Effector memory CD8-positive, alpha-beta T cell (primary cell): ENCODE measurements at regions not wholly inside any gene's neighbourhood (a gene's known extent, or its start where the extent isn't known, plus 50 kb on each side); places are given as distances from the start of the nearest gene placed in this dataset.

ENCODE experiments used
- ATAC-seq: fragments of 150-1000 bp; cut with Tn5 transposase; replicated peaks from 2 replicates; pipeline ENCODE4 v1.10.0; 2021; ENCODE audit warnings: mild to moderate bottlenecking, moderate library complexity
- DNase-seq, 3 experiments: peaks; one replicate each; pipeline ENCODE4 v3.0.0; 2021
- H3K27ac Mint-ChIP-seq, 2 donors: one replicate each; pipeline ENCODE4 v1.8.0; 2022; ENCODE audit warnings: mild to moderate bottlenecking in 2 of 2, mixed read lengths in 2 of 2, moderate library complexity in 2 of 2
- H3K27me3 Mint-ChIP-seq, 2 donors: one replicate each; pipeline ENCODE4 v1.8.0; 2022; ENCODE audit warnings: mixed read lengths in 2 of 2
- H3K36me3 Mint-ChIP-seq: one replicate; pipeline ENCODE4 v1.8.0; 2022; ENCODE audit warnings: mild to moderate bottlenecking, moderate library complexity, mixed read lengths; ENCODE audit not compliant: insufficient read depth
- H3K4me1 Mint-ChIP-seq, 2 donors: one replicate each; pipeline ENCODE4 v1.8.0; 2022; ENCODE audit warnings: low read depth in 2 of 2, mixed read lengths in 2 of 2
- H3K4me3 Mint-ChIP-seq, 2 donors: one replicate each; pipeline ENCODE4 v1.8.0; 2022; ENCODE audit warnings: mild to moderate bottlenecking in 2 of 2, mixed read lengths in 2 of 2, moderate library complexity in 2 of 2
- H3K9me3 Mint-ChIP-seq, 2 donors: one replicate each; pipeline ENCODE4 v1.8.0; 2022; ENCODE audit warnings: mixed read lengths in 2 of 2

DNA sequence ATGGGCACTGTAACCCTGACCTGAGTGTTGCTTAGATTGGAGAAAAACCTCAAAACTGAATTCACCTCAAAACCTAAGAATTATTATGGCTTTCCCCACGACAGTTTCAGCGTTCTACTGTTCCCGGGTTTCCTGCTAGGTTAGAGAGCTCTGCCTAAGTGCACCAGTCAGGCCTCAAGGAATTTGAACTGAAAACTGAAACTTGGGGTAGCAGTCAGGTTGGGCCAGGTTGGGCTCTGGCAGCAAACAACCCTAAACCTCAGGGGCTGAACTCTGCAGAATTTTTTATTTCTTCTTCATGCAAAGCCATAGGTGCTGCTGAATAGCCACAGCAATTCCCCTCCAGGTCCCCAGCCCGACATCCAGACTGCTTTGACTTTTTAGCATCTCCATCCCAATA, 437.0 kb upstream of the PROX1 start:
- DNase-seq (no peak), ATAC-seq (no peak)
- Mint-ChIP-seq H3K9me3 (peaks cover 0 to 2% of the 10 kb centered on the region in 2 donors), H3K4me1 (no peaks in the 10 kb centered on the region), H3K4me3 (no peak overlapping the region), H3K27ac (no peak overlapping the region), H3K27me3 (no peaks in the 10 kb centered on the region), H3K36me3 (peaks cover 4% of the 10 kb centered on the region)

DNA sequence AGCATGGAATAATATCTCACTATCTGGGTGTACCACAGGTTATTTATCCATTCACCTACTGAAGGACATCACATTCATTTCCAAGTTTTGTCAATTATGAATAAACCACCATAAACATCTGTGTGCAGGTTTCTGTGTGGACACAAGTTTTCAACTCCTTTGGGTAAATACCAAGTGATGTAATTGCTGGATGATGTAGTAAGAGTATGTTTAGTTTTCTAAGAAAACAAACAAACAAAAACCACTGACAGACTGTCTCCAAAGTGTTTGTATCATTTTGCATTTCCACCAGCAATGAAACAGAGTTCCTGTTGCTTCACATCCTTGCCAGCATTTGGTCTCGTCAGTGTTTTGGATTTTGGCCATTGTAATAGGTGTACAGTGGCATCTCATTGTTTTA, 435.7 kb upstream of the PROX1 start:
- no peak for ATAC-seq
- no peaks in the 10 kb centered on the region for H3K4me1 Mint-ChIP-seq
- H3K27me3 Mint-ChIP-seq: no peaks in the 10 kb centered on the region
- H3K27ac Mint-ChIP-seq: no peak overlapping the region
- H3K9me3 Mint-ChIP-seq: peaks cover 0 to 2% of the 10 kb centered on the region in 2 donors
- H3K36me3 Mint-ChIP-seq: peaks cover 4% of the 10 kb centered on the region
- DNase-seq: no peak
- no peak overlapping the region for H3K4me3 Mint-ChIP-seq

DNA sequence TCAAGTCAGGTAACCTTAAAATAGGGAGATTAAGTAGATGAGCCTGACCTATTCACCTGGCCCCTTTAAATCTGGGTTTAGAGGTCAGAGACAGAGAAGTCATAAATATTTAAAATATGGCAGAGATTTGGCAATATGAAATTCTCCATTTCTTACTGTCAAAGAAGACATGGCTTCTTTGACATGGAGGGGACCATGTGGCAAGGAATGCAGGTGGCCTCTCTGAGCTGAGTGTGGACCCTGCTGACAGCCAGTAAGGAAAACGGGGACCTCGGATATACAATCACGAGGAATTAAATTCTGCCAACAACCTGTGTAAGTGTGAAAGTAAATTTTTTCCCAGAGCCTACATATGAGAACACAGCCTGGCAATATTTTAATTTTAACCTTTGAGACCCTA, 427.5 kb upstream of the PROX1 start:
- H3K9me3 Mint-ChIP-seq: no peaks in the 10 kb centered on the region
- no peak overlapping the region for H3K4me3 Mint-ChIP-seq
- ATAC-seq (no peak), DNase-seq (no peak)
- no peaks in the 10 kb centered on the region for H3K36me3 Mint-ChIP-seq
- no peaks in the 10 kb centered on the region for H3K27me3 Mint-ChIP-seq
- no peaks in the 10 kb centered on the region for H3K4me1 Mint-ChIP-seq
- H3K27ac Mint-ChIP-seq: no peak overlapping the region

DNA sequence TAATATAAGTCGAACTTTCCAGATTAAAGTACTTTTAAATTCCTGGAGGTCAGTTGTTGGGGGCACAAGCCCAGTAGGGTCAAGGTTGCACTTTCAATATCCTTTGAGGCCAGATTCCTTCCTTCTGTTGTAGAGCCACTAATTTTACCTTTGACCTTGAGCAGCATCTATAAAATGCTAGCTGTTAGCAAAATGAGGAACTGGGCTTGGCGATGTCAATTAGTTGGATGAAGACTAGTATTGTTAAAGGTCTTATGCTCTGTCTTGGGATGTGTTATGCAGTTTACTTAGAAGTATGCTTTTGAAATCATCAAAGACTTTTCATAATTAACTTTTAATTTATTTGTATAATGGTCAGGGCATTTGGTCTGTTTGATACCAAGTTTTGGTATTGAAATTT, 425.9 kb upstream of the PROX1 start:
- H3K27me3 Mint-ChIP-seq: no peaks in the 10 kb centered on the region
- H3K9me3 Mint-ChIP-seq: peaks cover 0 to 1% of the 10 kb centered on the region in 2 donors
- H3K4me3 Mint-ChIP-seq: no peak overlapping the region
- H3K4me1 Mint-ChIP-seq: no peaks in the 10 kb centered on the region
- H3K36me3 Mint-ChIP-seq: no peaks in the 10 kb centered on the region
- H3K27ac Mint-ChIP-seq: no peak overlapping the region
- no peak for ATAC-seq
- DNase-seq: no peak

DNA sequence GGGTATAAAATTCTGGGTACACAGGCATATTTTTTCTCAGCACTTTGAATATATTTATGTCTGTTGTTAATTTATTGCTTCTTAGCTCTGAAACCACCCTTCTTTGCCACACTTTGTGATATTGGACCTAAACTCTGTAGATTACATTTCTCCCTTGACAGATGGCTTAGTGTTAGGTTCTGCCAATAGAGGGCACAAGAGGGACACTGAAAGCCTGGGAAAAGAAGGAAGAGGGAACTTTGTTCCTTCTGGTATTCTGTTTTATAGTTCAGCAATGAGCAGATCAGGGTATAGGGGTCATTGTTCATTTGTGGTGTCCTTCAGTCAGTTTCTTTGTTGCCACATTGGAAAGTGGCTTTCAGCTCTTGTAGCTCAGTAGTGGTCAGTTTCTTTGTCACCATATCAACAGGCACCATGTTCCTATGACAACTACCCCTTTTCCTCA, 423.5 kb upstream of the PROX1 start:
- H3K27me3 Mint-ChIP-seq: peaks cover 0 to 6% of the 10 kb centered on the region in 2 donors
- no peak overlapping the region for H3K27ac Mint-ChIP-seq
- ATAC-seq (no peak), DNase-seq (no peak)
- H3K36me3 Mint-ChIP-seq: no peaks in the 10 kb centered on the region
- H3K4me1 Mint-ChIP-seq: no peaks in the 10 kb centered on the region
- H3K9me3 Mint-ChIP-seq: peaks cover 0 to 1% of the 10 kb centered on the region in 2 donors
- H3K4me3 Mint-ChIP-seq: no peak overlapping the region

DNA sequence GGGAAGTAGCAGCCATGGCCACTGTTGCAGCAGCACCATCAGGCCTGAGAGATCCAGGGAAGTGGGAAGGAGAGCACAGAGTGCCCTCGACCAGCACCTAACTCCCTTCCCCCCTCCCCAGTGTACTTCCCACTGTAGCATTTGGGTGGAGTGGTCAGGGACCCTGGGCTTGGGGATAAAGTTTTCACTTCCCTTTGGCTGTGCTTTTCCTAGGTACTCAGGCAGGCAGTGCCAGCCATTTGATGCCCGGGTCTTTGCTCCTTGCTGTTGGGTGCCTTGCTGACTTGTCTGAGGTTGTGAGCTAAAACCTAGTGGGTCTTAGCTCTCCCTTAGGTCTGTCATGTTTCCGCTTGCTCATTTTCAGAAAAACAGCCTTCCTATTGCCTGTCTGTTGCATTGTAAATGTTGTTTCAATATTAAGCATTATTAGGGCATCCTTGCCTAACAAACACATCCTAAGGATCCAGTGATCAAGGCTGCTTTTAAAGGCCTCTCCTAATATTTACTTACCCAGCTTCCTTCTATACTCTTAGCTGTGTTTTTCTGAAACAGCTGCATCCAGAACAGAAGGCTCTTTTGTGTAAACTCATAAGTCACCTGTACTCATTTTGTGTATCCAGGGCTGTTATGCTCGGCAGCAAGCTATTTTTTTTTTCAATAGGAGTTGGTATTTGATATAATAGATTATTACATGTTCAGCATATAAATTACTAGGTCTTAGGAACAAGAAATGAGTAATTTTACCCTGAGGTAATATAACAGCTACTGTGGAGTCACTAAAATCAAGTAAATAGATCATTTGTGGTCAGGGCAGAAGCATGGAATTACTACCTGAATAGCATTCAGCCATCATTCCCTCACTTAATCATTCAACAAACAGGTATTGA, 418.6 kb upstream of the PROX1 start:
- Mint-ChIP-seq H3K4me3 (no peak overlapping the region), H3K27me3 (peaks cover 0 to 6% of the 10 kb centered on the region in 2 donors), H3K36me3 (no peaks in the 10 kb centered on the region), H3K4me1 (no peaks in the 10 kb centered on the region), H3K27ac (no peak overlapping the region), H3K9me3 (peaks cover 0 to 1% of the 10 kb centered on the region in 2 donors)
- no peak for ATAC-seq
- no peak for DNase-seq

DNA sequence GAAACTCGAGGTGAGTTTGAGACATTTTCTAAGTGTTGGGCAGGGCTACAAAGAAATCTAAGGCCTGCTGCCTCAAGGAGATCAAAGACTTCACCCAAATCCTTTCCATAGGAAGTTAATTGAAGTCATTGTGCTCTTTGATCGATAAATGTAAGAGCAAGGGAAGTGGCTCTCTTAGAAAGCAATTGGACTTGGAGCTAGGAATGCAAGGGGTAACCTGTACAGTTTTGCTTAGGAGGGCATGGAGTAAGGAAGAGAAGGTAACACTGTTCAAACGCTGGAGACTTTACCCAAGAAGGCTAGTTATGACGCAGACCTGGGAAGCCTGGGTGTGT, 418.0 kb upstream of the PROX1 start:
- peaks cover 0 to 1% of the 10 kb centered on the region in 2 donors for H3K9me3 Mint-ChIP-seq
- H3K27ac Mint-ChIP-seq: no peak overlapping the region
- no peak for DNase-seq
- H3K4me3 Mint-ChIP-seq: no peak overlapping the region
- H3K4me1 Mint-ChIP-seq: no peaks in the 10 kb centered on the region
- ATAC-seq: no peak
- no peaks in the 10 kb centered on the region for H3K36me3 Mint-ChIP-seq
- peaks cover 0 to 6% of the 10 kb centered on the region in 2 donors for H3K27me3 Mint-ChIP-seq

DNA sequence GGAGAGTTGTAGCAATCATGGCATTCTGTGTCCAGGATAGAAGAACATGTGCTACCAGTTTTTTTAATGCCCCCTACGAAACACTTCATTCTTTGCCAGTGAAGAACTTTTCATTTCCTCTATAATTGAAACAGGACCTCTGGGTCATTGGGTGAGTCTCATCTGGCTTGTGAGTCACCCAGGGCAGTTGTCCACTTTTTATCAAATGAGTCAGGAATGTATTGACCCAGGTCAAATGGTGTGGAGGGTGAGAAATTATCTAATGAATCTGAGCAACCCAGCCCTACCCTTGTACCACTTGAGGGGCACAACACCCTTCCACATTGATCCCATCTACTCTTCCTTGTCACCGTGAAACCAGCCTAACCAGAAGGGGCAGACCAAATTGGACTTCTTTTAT, 417.3 kb upstream of the PROX1 start:
- Mint-ChIP-seq H3K36me3 (no peaks in the 10 kb centered on the region), H3K9me3 (peaks cover 0 to 1% of the 10 kb centered on the region in 2 donors), H3K27me3 (peaks cover 0 to 6% of the 10 kb centered on the region in 2 donors), H3K27ac (no peak overlapping the region), H3K4me3 (no peak overlapping the region), H3K4me1 (no peaks in the 10 kb centered on the region)
- DNase-seq (no peak), ATAC-seq (no peak)

DNA sequence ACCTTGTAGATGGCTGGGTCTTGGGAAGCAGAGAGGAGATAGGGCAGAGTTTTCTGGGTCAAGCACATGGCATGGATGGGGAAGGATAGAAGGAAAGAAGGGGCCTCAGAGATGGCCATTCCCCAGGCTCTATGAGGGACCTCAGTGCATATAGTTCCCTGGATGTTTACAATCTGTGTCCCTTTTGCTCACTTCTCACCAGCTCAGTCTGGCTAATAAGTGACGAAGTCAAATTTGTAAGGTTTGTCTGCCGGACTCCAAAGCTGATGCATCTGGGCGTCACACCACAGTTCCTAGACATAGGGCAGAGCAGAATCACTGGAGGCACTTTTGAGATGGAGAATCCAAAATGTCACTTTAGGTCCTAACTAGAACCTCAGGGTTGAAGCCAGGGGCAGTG, 416.4 kb upstream of the PROX1 start:
- H3K27me3 Mint-ChIP-seq: peaks cover 0 to 6% of the 10 kb centered on the region in 2 donors
- ATAC-seq (no peak), DNase-seq (no peak)
- no peaks in the 10 kb centered on the region for H3K36me3 Mint-ChIP-seq
- H3K27ac Mint-ChIP-seq: no peak overlapping the region
- H3K9me3 Mint-ChIP-seq: peaks cover 0 to under 1% of the 10 kb centered on the region in 2 donors
- no peak overlapping the region for H3K4me3 Mint-ChIP-seq
- no peaks in the 10 kb centered on the region for H3K4me1 Mint-ChIP-seq

DNA sequence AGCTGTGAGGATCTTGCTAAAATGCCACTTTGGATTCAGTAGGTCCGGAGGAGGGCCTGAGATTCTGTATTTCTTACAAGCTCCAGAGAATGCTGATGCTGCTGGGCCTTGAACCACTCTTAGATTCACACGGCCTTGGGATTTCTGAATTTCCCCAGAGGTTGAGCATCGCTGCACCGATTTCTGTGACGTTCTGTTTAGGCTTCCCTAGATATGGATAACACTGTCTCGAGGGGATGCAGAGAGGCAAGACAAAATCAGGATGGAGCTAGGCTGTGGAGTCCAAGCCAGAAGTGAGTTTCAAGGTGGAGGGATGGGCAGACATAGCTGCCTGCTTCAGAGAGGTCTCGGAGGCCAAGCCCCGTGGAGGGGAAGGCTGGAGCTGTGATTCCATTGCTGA, 415.9 kb upstream of the PROX1 start:
- no peak for DNase-seq
- Mint-ChIP-seq H3K4me3 (no peak overlapping the region), H3K27ac (no peak overlapping the region), H3K27me3 (peaks cover 0 to 6% of the 10 kb centered on the region in 2 donors), H3K36me3 (no peaks in the 10 kb centered on the region), H3K4me1 (no peaks in the 10 kb centered on the region), H3K9me3 (peaks cover 0 to 2% of the 10 kb centered on the region in 2 donors)
- no peak for ATAC-seq

DNA sequence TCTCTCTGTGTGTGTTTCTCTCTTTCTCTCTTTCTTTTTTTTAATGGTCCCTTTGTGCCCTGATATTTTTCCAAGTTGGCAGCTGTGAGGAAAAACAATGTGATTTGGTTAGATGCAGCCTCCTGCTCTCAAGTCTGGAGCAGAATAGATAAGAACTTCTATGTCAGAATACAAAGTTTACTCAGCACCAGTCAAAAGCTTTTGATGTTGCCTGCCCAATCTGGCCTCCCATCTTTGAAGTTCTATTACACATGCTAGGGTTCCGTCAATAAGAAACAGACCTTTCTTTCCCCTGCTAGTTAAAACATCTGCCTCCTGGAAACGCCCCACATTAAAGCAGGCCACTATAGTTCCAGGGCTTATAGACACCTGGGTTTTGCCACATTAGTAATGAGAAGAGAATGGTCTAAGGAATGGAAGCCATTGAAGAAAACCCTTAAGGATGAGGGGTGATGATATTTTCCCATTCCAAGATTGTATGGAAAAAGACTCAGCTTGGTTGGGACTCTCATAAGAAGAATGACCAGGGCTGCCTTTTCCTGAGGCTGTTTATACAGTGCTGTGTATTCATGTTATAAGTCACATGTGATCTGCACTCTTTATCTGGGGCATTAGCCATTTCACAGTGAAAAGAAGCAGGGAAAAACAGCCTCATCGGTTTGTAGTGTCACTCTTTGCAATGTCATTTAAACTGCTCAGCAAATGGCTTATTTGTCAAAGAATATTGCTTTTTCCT, 414.7 kb upstream of the PROX1 start:
- ATAC-seq (no peak), DNase-seq (no peak)
- Mint-ChIP-seq H3K9me3 (peaks cover 4 to 9% of the 10 kb centered on the region in 2 donors), H3K27ac (no peak overlapping the region), H3K4me3 (no peak overlapping the region), H3K27me3 (peaks cover 0 to 6% of the 10 kb centered on the region in 2 donors), H3K36me3 (no peaks in the 10 kb centered on the region), H3K4me1 (no peaks in the 10 kb centered on the region)

DNA sequence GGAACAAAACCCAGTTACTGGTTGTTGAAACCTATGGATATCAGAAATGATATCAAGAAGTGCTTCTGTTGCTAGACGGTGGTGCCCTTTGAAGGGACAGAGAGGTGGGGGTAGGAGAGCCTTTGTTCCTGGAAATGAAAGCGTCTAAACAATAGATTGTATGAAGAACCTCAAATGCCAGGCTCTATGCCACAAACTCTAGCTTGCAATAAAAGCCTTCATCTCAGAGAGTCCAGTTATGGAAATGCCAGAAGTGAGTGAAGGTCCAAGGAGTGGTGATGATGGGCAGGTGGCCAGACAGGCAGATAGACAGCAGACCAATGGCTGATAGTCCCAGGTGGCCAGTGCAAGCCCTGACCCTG, 414.1 kb upstream of the PROX1 start:
- Mint-ChIP-seq H3K27ac (no peak overlapping the region), H3K36me3 (no peaks in the 10 kb centered on the region), H3K4me3 (no peak overlapping the region), H3K27me3 (peaks cover 0 to under 1% of the 10 kb centered on the region in 2 donors), H3K4me1 (no peaks in the 10 kb centered on the region), H3K9me3 (peaks cover 4 to 9% of the 10 kb centered on the region in 2 donors)
- no peak for DNase-seq
- ATAC-seq: no peak

DNA sequence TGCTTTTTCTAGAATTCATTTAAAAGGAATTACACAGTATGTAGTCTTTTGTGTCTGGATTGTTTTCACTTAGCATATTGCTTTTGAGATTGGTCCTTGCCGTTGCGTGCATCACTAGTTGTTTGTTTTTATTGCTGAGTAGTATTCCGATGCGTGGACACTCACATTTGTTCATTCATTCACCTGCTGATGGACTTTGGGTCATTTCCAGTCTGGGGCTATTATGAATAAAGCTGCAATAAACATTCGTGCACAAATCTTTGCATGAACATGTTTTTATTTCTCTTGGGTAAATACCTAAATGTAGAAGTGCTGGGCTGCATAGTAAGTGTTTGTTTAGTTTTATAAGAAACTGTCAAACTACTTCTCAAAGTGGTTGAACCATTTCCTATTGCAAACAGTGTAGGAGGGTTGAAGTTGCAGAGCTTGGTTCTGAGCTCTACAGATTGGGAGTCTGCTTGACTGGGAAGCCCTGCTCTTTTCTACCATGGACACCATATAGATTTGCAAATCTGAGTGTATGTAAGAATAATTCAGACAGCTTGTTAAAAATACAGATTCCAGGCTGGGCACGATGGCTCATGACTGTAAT, 404.7 kb upstream of the PROX1 start:
- ATAC-seq: no peak
- H3K4me3 Mint-ChIP-seq: no peak overlapping the region

DNA sequence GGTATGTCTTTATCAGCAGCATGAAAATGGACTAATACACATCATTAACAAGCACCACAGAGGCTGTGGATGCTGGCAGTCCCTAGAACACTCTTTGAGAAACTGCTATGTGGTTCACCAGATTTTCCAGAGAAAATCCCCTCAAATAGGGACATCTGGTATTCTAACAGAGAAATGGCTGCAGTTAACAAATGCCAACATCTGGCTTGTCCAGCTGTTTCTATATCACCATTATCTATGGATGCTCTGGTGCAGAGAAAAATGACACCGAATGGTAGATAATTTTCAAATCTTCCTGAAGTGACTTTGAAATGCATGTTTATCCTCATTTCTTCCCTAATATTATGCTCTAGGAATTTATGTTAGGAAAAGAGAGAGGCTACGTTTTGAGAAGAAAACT, 403.5 kb upstream of the PROX1 start:
- ATAC-seq (no peak), DNase-seq (no peak)
- Mint-ChIP-seq H3K9me3 (peaks cover 0 to 3% of the 10 kb centered on the region in 2 donors), H3K4me3 (no peak overlapping the region), H3K4me1 (no peaks in the 10 kb centered on the region), H3K36me3 (no peaks in the 10 kb centered on the region), H3K27me3 (no peaks in the 10 kb centered on the region), H3K27ac (no peak overlapping the region)

More for the DNA sequence above, 404.7 kb upstream of the PROX1 start:
- DNase-seq: no peak
- Mint-ChIP-seq H3K27ac (no peak overlapping the region), H3K4me1 (no peaks in the 10 kb centered on the region), H3K36me3 (no peaks in the 10 kb centered on the region), H3K27me3 (no peaks in the 10 kb centered on the region), H3K9me3 (peaks cover 0 to 3% of the 10 kb centered on the region in 2 donors)
